Activated naive CD4-positive, alpha-beta T cell treated with anti-CD3 and anti-CD28 coated beads, Interleukin-2, amount 10 ng/mL, durations not matched to agents 7 days and 5 days (primary cell): ENCODE measurements at regions not wholly inside any gene's neighbourhood (a gene's known extent, or its start where the extent isn't known, plus 50 kb on each side); places are given as distances from the start of the nearest gene placed in this dataset.

Experiments used
- CTCF ChIA-PET: fragments of 350-600 bp; sonication (Branson Sonifier 250); formaldehyde crosslinking; loops from one replicate; lab custom pipeline; 2021; ENCODE audit warnings: antibody characterized with exemption; lab: Charles Lee
- DNase-seq: peaks from one replicate; pipeline ENCODE4 v3.0.0-alpha.2; 2020
- H3K27ac Mint-ChIP-seq: one replicate; pipeline ENCODE4 v1.8.0; 2021; ENCODE audit warnings: mild to moderate bottlenecking, moderate library complexity, mixed read lengths
- H3K27me3 Mint-ChIP-seq: one replicate; pipeline ENCODE4 v1.8.0; 2021; ENCODE audit warnings: mild to moderate bottlenecking, mixed read lengths
- H3K36me3 Mint-ChIP-seq: one replicate; pipeline ENCODE4 v1.8.0; 2021; ENCODE audit warnings: mixed read lengths
- H3K4me1 Mint-ChIP-seq: one replicate; pipeline ENCODE4 v1.8.0; 2021; ENCODE audit warnings: mixed read lengths
- H3K4me3 Mint-ChIP-seq: one replicate; pipeline ENCODE4 v1.8.0; 2021; ENCODE audit warnings: mild to moderate bottlenecking, moderate library complexity, mixed read lengths
- H3K9me3 Mint-ChIP-seq: one replicate; pipeline ENCODE4 v1.8.0; 2021; ENCODE audit warnings: mixed read lengths

- H3K4me1 Mint-ChIP-seq: no peaks in the 10 kb centered on the region
- no peak overlapping the region for H3K4me3 Mint-ChIP-seq
- no peak overlapping the region for H3K27ac Mint-ChIP-seq
- CTCF ChIA-PET: no interaction called here
- no peaks in the 10 kb centered on the region for H3K36me3 Mint-ChIP-seq
- no peak for DNase-seq
- H3K27me3 Mint-ChIP-seq: peaks cover 32% of the 10 kb centered on the region
- H3K9me3 Mint-ChIP-seq: no peaks in the 10 kb centered on the region
Observed at GRCh38 chr5:54360925-54361662, 50.7 kb upstream of the ARL15 start.
